Tibial nerve (tissue), 4 donors: ENCODE measurements at regions not wholly inside any gene's neighbourhood (a gene's known extent, or its start where the extent isn't known, plus 50 kb on each side); places are given as distances from the start of the nearest gene placed in this dataset.

Experiments
- DNase-seq, 2 donors: peaks; one replicate each; pipeline ENCODE4 v3.0.0-alpha.2; 2019; ENCODE audit warnings: low spot score in 2 of 2
- H3K27ac ChIP-seq, 4 donors: fragments of 200-600 bp; sonication (generic) in 3 of 4; one replicate each; pipeline ENCODE4 v1.5.1; 2017 to 2019; ENCODE audit warnings: mild to moderate bottlenecking in 1 of 4
- H3K27me3 ChIP-seq, 2 donors: fragments of 200-600 bp; sonication (generic) in 1 of 2; one replicate each; pipeline versions ENCODE4 v1.5.1 to v1.6.0; 2017 to 2019
- H3K36me3 ChIP-seq, 3 donors: fragments of 200-600 bp; sonication (generic); one replicate each; pipeline ENCODE4 v1.5.1; 2018 to 2019
- H3K4me1 ChIP-seq, 4 donors: fragments of 200-600 bp; sonication (generic) in 3 of 4; one replicate each; pipeline ENCODE4 v1.5.1; 2017 to 2019
- H3K4me3 ChIP-seq, 4 donors: fragments of 200-600 bp; sonication (generic) in 3 of 4; one replicate each; pipeline ENCODE4 v1.5.1; 2017 to 2019; ENCODE audit warnings: mild to moderate bottlenecking in 1 of 4, moderate library complexity in 1 of 4
- H3K9me3 ChIP-seq, 4 donors: fragments of 200-600 bp; sonication (generic) in 3 of 4; one replicate each; pipeline ENCODE4 v1.5.1; 2017 to 2019
- EP300 ChIP-seq, 2 donors: sonication (generic); formaldehyde crosslinking; IDR thresholded peaks; one replicate each; pipeline ENCODE4 v1.6.1; 2017; ENCODE audit warnings: antibody characterized with exemption in 2 of 2, mild to moderate bottlenecking in 1 of 2
- POLR2A ChIP-seq, 2 donors: fragments of 450-650 bp; IDR thresholded peaks; one replicate each; pipeline ENCODE4 v1.6.1; 2017; ENCODE audit warnings: antibody characterized with exemption in 2 of 2, mild to moderate bottlenecking in 2 of 2, moderate library complexity in 2 of 2
- WGBS, 2 donors: methylation state at CpG; one replicate each; pipeline ENCODE4 v1.1.5; 2018; 5-methylcytosine and 5-hydroxymethylcytosine counted together
- TF ChIP-seq, protein P1 (sequence below), 5 experiments: fragments of 200-600 bp in 3 of 5; fragments of 450-650 bp in 2 of 5; sonication (generic) in 3 of 5; IDR thresholded peaks; one replicate each; pipeline ENCODE4 v1.5.1; 2016 to 2019; ENCODE audit warnings: antibody characterized with exemption in 5 of 5, mild to moderate bottlenecking in 3 of 5, moderate library complexity in 2 of 5

DNA sequence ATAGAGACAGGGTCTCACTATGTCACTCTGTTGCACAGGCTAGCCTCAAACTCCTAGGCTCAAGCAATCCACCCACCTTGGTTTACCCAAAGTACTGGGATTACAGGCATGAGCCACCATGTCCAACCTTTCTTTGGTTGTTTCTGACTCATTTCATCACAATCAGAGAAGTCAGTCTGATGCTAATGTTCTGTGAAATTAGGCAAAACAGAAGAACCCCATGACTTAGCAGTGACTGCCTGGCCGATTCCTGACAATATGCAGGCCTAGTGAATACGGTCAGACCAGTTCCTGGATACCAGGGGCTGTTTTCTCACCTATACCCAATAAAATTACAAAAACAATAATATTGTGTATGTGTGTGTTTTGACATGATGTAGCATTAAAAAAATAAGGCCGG, 58.8 kb upstream of the BTN3A2 start:
- Histone ChIP-seq H3K9me3 (no peaks in the 10 kb centered on the region), H3K4me3 (no peak overlapping the region), H3K27ac (peak overlapping the region in 1 of 4 donors; percentile 89), H3K4me1 (peaks cover 0 to 5% (median 0%) of the 10 kb centered on the region in 4 donors), H3K36me3 (no peaks in the 10 kb centered on the region), H3K27me3 (no peaks in the 10 kb centered on the region)
- DNase-seq: no peak
- 94 to 95% methylated on average over 3 of the region's 3 CpGs for WGBS, 2 donors
- TF ChIP-seq POLR2A (IDR thresholded peaks at IDR 0.05) (no peak), EP300 (IDR thresholded peaks at IDR 0.05) (no peak)
- TF ChIP-seq, protein P1, sequence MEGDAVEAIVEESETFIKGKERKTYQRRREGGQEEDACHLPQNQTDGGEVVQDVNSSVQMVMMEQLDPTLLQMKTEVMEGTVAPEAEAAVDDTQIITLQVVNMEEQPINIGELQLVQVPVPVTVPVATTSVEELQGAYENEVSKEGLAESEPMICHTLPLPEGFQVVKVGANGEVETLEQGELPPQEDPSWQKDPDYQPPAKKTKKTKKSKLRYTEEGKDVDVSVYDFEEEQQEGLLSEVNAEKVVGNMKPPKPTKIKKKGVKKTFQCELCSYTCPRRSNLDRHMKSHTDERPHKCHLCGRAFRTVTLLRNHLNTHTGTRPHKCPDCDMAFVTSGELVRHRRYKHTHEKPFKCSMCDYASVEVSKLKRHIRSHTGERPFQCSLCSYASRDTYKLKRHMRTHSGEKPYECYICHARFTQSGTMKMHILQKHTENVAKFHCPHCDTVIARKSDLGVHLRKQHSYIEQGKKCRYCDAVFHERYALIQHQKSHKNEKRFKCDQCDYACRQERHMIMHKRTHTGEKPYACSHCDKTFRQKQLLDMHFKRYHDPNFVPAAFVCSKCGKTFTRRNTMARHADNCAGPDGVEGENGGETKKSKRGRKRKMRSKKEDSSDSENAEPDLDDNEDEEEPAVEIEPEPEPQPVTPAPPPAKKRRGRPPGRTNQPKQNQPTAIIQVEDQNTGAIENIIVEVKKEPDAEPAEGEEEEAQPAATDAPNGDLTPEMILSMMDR (IDR thresholded peaks at IDR 0.05): no peak

DNA sequence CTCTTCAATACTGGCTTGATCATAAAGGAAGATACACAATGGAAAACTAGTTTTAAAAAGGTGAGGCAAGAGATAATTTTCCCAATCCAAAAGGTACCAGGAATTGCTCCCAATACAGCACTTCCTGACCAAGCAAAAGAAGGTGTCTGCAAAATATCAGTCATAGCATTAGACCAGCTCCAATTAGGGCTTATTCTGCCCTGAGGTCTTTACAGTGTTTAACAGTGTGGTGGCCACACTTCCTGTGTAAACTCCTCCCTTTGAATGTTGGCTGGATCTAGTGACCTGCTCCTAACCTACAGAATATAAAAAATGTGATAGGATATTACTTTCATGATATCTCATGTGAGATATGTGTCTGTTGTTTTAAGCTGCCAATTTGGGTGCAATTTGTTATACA, 57.1 kb upstream of the BTN3A2 start:
- no peak for DNase-seq
- Histone ChIP-seq H3K9me3 (no peaks in the 10 kb centered on the region), H3K4me3 (no peak overlapping the region), H3K27me3 (no peaks in the 10 kb centered on the region), H3K4me1 (peaks cover 0 to 17% (median 0%) of the 10 kb centered on the region in 4 donors), H3K27ac (no peak overlapping the region), H3K36me3 (no peaks in the 10 kb centered on the region)
- TF ChIP-seq, protein P1 (IDR thresholded peaks at IDR 0.05): no peak

GRCh38 chr6:26309731-26310142, 55.3 kb upstream of the BTN3A2 start:
- no peak for TF ChIP-seq POLR2A (IDR thresholded peaks at IDR 0.05)
- no peak for TF ChIP-seq EP300 (IDR thresholded peaks at IDR 0.05)
- TF ChIP-seq, protein P1 (IDR thresholded peaks at IDR 0.05): no peak
- WGBS, 2 donors: 82 to 87% methylated on average over 3 of the region's 3 CpGs
- no peaks in the 10 kb centered on the region for H3K9me3 ChIP-seq
- DNase-seq: no peak
- no peaks in the 10 kb centered on the region for H3K36me3 ChIP-seq
- no peaks in the 10 kb centered on the region for H3K27me3 ChIP-seq
- H3K27ac ChIP-seq: no peak overlapping the region
- H3K4me1 ChIP-seq: peaks cover 0 to 24% (median 0%) of the 10 kb centered on the region in 4 donors
- no peak overlapping the region for H3K4me3 ChIP-seq

DNA sequence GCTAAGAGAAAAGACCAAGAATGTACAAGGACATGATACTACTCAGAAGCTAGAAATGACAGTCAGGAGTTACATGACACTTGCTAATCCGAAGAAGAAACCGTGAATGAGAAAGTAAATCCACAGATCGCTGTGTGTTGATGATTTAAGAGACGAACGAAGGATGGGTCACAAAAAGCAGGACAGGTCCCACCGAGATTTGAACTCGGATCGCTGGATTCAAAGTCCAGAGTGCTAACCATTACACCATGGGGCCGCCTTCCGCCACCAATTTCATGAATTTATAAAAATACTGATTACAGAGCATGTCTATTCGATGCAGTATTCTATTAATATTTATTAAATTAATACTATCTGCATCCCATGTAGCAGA, 54.0 kb upstream of the BTN3A2 start:
- 9 to 10% methylated on average over 11 of the region's 11 CpGs for WGBS, 2 donors
- TF ChIP-seq POLR2A (IDR thresholded peaks at IDR 0.05) (no peak), EP300 (IDR thresholded peaks at IDR 0.05) (no peak)
- TF ChIP-seq, protein P1 (IDR thresholded peaks at IDR 0.05): no peak
- Histone ChIP-seq H3K4me1 (peaks cover 0 to 18% (median 0%) of the 10 kb centered on the region in 4 donors), H3K27me3 (no peaks in the 10 kb centered on the region), H3K27ac (peak overlapping the region in 1 of 4 donors; percentile 31), H3K9me3 (no peaks in the 10 kb centered on the region), H3K36me3 (no peaks in the 10 kb centered on the region), H3K4me3 (peak overlapping the region in 2 of 4 donors; percentile 37 to 57)
- no peak for DNase-seq

DNA sequence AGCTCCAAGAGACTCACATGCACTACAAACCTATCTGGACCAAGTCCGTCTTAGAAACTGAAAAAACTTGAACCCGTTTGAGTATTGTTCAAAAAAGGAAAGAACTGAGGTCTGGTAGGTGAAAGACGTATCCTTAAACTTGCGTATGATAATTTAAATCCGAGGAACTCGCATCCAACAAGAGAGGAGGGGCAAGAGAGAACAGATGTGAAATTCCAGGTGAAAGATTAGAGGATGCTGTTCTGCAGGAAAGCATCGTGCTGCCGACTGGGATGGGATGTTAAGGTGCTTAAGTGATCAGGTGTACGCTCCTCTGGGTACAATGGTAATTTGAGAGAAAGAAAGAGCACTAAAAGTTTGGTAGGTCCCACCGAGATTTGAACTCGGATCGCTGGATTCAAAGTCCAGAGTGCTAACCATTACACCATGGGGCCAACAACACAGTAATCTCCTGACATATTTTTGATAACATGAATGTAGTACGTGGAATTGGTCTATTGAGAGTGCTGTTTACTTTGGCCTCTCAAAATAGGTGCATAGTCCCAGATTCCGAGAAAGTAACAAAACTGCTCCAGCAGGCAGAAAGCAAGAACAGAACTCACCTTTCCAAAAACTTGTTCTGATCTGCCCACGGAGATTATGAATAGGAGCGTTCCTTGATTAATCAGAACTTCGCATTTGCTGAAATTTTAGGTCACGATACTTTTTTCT, 53.5 kb upstream of the BTN3A2 start:
- H3K27ac ChIP-seq: peak overlapping the region in 3 of 4 donors; percentile 21 to 76 (median 44)
- 6 to 8% methylated on average over 18 of the region's 18 CpGs for WGBS, 2 donors
- no peaks in the 10 kb centered on the region for H3K9me3 ChIP-seq

More for the DNA sequence above, 53.5 kb upstream of the BTN3A2 start:
- peak overlapping the region; percentile 2 to 57 (median 29) for H3K4me3 ChIP-seq
- peaks cover 0 to under 1% of the 10 kb centered on the region in 2 donors for H3K27me3 ChIP-seq
- no peaks in the 10 kb centered on the region for H3K36me3 ChIP-seq
- peak in 1 of 2 donors; percentile 18 for TF ChIP-seq EP300 (IDR thresholded peaks at IDR 0.05)
- TF ChIP-seq, protein P1 (IDR thresholded peaks at IDR 0.05): no peak
- H3K4me1 ChIP-seq: peaks cover 0 to 18% (median 0%) of the 10 kb centered on the region in 4 donors
- DNase-seq: peak in 1 of 2 donors; percentile 71
